Fibroblast of villous mesenchyme (primary cell): ENCODE measurements at regions not wholly inside any gene's neighbourhood (a gene's known extent, or its start where the extent isn't known, plus 50 kb on each side); places are given as distances from the start of the nearest gene placed in this dataset.
"Not testable (repeated sequence)": the region's sequence is repeated elsewhere in the genome, so short reads cannot be mapped to it uniquely, and the experiment has no call there.

ENCODE experiments used
- DNase-seq: peaks from one replicate; pipeline ENCODE4 v3.0.0-alpha.2; 2010; ENCODE audit warnings: low read depth
- H3K4me3 ChIP-seq: 2 replicates; pipeline ENCODE4 v1.5.1; 2011; ENCODE audit warnings: low read depth, mild to moderate bottlenecking, low read length
- TF ChIP-seq, protein P1 (sequence below): IDR thresholded peaks from 2 replicates; pipeline ENCODE4 v1.5.1; 2012; ENCODE audit warnings: low read depth, mild to moderate bottlenecking, low read length; ENCODE audit not compliant: insufficient read depth

GRCh38 chr3:102936511-102937045 is 501.8 kb downstream of the ZPLD1 start:
- TF ChIP-seq, protein P1, sequence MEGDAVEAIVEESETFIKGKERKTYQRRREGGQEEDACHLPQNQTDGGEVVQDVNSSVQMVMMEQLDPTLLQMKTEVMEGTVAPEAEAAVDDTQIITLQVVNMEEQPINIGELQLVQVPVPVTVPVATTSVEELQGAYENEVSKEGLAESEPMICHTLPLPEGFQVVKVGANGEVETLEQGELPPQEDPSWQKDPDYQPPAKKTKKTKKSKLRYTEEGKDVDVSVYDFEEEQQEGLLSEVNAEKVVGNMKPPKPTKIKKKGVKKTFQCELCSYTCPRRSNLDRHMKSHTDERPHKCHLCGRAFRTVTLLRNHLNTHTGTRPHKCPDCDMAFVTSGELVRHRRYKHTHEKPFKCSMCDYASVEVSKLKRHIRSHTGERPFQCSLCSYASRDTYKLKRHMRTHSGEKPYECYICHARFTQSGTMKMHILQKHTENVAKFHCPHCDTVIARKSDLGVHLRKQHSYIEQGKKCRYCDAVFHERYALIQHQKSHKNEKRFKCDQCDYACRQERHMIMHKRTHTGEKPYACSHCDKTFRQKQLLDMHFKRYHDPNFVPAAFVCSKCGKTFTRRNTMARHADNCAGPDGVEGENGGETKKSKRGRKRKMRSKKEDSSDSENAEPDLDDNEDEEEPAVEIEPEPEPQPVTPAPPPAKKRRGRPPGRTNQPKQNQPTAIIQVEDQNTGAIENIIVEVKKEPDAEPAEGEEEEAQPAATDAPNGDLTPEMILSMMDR = no peak
- no peak overlapping the region for H3K4me3 ChIP-seq
- no peak for DNase-seq

DNA sequence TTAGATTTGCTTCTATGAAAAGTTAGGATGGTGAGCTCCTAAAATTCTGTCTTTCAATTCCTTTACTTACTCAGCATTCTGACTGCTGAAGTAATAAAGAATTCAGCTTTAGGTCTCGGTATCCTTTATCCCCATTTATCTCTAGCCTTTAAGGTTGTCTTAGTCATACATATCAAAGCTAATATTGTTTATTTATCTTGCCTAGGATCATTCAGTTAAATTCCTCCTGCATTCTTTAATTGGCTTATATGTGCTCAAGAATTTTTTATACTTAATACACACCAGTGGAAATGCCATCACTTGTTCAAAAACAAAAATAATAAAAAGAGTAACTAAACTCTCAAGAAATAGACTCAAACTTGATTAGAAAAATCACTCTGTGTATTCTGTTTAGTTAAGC is 507.0 kb downstream of the ZPLD1 start:
- H3K4me3 ChIP-seq = no peak overlapping the region
- no peak for DNase-seq
- TF ChIP-seq, protein P1 = no peak

GRCh38 chr3:102946445-102946844 is 511.6 kb downstream of the ZPLD1 start:
- DNase-seq, H3K4me3 ChIP-seq: not testable (repeated sequence)

DNA sequence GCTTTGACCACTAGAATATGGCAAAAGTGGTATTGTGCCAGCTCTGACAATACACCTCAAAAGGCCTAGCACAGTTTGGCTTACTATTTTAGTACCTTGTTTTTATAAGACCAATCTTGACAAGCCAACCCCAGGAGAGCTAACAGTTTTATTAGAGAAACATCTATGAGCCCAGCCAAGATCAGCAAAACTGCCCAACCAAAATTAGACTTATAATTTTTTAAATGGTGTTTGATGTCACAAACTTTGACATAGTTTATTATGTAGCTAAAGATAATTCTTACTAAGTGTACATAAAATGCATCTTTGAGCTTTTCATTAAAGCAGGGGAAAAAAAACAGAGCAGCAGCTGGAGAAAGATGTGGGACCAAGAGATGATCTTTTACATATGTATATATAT is 537.5 kb downstream of the ZPLD1 start:
- TF ChIP-seq, protein P1 = no peak
- no peak for DNase-seq
- no peak overlapping the region for H3K4me3 ChIP-seq

DNA sequence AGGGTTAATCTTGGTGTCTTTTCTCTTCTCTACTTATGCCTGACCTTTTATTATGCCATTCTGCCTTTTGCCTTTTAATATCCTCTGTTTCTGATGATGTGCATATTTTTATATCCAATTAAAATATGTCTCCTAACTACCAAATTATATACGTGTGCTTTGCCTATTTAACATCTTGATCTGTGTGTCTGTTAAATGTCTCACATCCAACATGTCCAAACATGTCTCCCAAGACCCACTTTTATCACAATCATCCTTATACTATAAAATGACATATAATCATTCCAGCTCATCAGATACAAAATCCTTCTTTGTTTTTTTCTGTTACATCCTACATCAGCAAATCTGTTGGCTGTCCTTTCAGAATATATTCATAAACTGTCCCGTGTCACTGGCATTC is 539.5 kb downstream of the ZPLD1 start:
- no peak overlapping the region for H3K4me3 ChIP-seq
- TF ChIP-seq, protein P1 = no peak
- no peak for DNase-seq

GRCh38 chr3:102979191-102979590 is 544.4 kb downstream of the ZPLD1 start:
- TF ChIP-seq, protein P1 = no peak
- no peak for DNase-seq
- no peak overlapping the region for H3K4me3 ChIP-seq

DNA sequence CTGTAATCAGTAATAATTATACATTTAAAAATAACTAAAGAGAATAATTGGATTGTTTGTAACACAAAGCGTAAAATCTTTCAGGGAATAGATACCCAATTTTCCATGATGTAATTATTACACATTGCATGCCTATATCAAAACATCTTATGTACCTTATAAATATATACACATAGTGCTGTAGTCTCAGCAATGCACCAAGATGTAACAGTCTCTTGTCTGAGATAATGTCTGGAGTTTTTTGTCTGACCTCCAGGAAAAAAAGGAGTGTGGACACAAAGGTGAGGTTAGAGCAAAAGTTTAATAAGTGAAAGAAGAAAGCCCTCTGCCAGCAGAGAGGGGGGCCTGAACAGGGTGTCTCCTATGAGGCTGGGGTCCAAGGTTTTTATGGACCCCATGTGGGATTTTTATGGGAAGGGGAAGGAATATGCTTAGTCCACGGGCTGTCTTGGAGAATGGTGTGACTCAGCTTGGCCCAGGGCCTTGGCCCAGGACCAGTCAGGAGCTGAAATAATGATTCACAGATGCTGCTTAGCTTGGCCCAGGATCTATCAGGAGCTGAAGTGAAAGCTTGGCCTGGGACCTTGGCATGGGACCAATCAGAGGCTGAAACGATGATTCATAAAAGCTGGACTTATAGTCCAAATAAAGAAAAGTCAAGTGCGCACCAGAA is 545.0 kb downstream of the ZPLD1 start:
- TF ChIP-seq, protein P1 = no peak
- DNase-seq = peak; percentile 18
- no peak overlapping the region for H3K4me3 ChIP-seq
